Esophagus squamous epithelium (tissue), 5 donors: ENCODE measurements at regions not wholly inside any gene's neighbourhood (a gene's known extent, or its start where the extent isn't known, plus 50 kb on each side); places are given as distances from the start of the nearest gene placed in this dataset.

Source experiments
- DNase-seq: peaks from one replicate; lab custom pipeline; 2025; lab: John Stamatoyannopoulos, UW
- H3K27ac ChIP-seq, 4 donors: fragments of 200-600 bp; sonication (generic); one replicate each; pipeline ENCODE4 v1.5.1; 2016 to 2019; ENCODE audit warnings: mild to moderate bottlenecking in 1 of 4
- H3K27me3 ChIP-seq, 4 donors: fragments of 200-600 bp; sonication (generic); 1 replicate in 3 of 4; 2 replicates in 1 of 4; pipeline versions ENCODE4 v1.5.1 to v1.6.0; 2017 to 2021; ENCODE audit warnings: antibody characterized with exemption in 1 of 4
- H3K36me3 ChIP-seq, 3 donors: fragments of 200-600 bp; sonication (generic); one replicate each; pipeline ENCODE4 v1.5.1; 2016 to 2019
- H3K4me1 ChIP-seq, 3 donors: fragments of 200-600 bp; sonication (generic); one replicate each; pipeline ENCODE4 v1.5.1; 2017 to 2019
- H3K4me3 ChIP-seq, 4 donors: fragments of 200-600 bp; sonication (generic); 1 replicate in 3 of 4; 2 replicates in 1 of 4; pipeline ENCODE4 v1.5.1; 2016 to 2019; ENCODE audit warnings: mild to moderate bottlenecking in 2 of 4, moderate library complexity in 1 of 4
- H3K9me3 ChIP-seq, 3 donors: fragments of 200-600 bp; sonication (generic); one replicate each; pipeline ENCODE4 v1.5.1; 2016 to 2019
- POLR2A ChIP-seq, 4 donors: fragments of 450-650 bp; IDR thresholded peaks; one replicate each; pipeline ENCODE4 v1.6.1; 2017; ENCODE audit warnings: antibody characterized with exemption in 4 of 4, mild to moderate bottlenecking in 4 of 4, moderate library complexity in 3 of 4
- WGBS, 2 donors: methylation state at CpG; one replicate each; pipeline ENCODE4 v1.1.5; 2018; 5-methylcytosine and 5-hydroxymethylcytosine counted together
- intact Hi-C: fragments of 100-400 bp; cut with DNase I; formaldehyde crosslinking; loops from one replicate; pipeline ENCODE4 v1.15.0; 2022
- TF ChIP-seq, protein P1 (sequence below), 6 experiments: fragments of 450-650 bp in 4 of 6; fragments of 200-600 bp in 2 of 6; sonication (generic) in 2 of 6; IDR thresholded peaks; one replicate each; pipeline ENCODE4 v1.5.1; 2016 to 2019; ENCODE audit warnings: antibody characterized with exemption in 6 of 6, mild to moderate bottlenecking in 4 of 6, moderate library complexity in 4 of 6
- donor health status: DM: yes; HTN: yes; CAD: no.

DNA sequence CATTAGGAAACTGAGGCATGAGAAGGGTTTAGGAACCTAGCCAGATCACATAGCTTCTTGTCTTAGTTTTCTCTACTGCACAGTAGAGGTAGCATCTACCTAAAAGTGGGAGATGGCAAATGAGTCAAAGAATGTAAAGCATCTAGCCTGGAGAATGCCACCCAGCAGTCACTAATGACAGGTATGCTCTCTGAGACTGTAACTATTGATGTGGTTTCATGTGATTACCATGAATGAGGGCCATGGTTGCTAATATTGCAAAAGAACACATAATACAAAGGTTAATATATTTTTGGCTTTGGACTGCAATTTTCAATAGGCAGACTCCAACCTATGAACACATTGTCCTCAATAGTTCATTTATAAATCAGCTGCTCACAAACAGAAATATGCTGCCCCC lies 389.9 kb downstream of the GRIN2B start:
- Histone ChIP-seq H3K27ac (no peak overlapping the region), H3K9me3 (no peaks in the 10 kb centered on the region), H3K36me3 (no peaks in the 10 kb centered on the region), H3K4me3 (no peak overlapping the region), H3K4me1 (no peaks in the 10 kb centered on the region), H3K27me3 (no peaks in the 10 kb centered on the region)
- intact Hi-C loops: no loop called here
- no peak for DNase-seq
- no peak for TF ChIP-seq POLR2A (IDR thresholded peaks at IDR 0.05)
- TF ChIP-seq, protein P1, sequence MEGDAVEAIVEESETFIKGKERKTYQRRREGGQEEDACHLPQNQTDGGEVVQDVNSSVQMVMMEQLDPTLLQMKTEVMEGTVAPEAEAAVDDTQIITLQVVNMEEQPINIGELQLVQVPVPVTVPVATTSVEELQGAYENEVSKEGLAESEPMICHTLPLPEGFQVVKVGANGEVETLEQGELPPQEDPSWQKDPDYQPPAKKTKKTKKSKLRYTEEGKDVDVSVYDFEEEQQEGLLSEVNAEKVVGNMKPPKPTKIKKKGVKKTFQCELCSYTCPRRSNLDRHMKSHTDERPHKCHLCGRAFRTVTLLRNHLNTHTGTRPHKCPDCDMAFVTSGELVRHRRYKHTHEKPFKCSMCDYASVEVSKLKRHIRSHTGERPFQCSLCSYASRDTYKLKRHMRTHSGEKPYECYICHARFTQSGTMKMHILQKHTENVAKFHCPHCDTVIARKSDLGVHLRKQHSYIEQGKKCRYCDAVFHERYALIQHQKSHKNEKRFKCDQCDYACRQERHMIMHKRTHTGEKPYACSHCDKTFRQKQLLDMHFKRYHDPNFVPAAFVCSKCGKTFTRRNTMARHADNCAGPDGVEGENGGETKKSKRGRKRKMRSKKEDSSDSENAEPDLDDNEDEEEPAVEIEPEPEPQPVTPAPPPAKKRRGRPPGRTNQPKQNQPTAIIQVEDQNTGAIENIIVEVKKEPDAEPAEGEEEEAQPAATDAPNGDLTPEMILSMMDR (IDR thresholded peaks at IDR 0.05): no peak

DNA sequence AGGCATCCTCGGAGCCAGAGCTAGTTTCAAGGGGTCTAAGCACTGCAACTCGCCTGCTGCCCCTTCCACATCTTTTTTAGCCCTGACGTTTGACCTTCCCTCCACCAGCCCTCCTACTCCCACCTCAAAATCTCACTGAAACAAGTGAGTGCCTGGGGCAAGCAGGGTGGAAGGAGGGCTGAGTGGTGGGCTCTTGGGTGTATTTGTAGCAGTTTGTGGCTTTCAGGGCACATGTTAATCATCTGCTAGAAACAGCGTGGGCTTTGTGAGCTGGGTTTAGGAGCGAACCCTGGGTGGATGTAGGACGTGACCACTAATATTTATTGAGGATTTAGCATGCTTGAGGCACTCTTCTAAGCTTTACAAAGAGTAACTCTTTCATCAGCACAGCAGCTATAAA lies 390.3 kb downstream of the GRIN2B start:
- no peaks in the 10 kb centered on the region for H3K27me3 ChIP-seq
- no peaks in the 10 kb centered on the region for H3K4me1 ChIP-seq
- intact Hi-C loops: no loop called here
- no peak overlapping the region for H3K27ac ChIP-seq
- no peak overlapping the region for H3K4me3 ChIP-seq
- no peak for DNase-seq
- no peak for TF ChIP-seq POLR2A (IDR thresholded peaks at IDR 0.05)
- TF ChIP-seq, protein P1 (IDR thresholded peaks at IDR 0.05): no peak
- H3K9me3 ChIP-seq: no peaks in the 10 kb centered on the region
- no peaks in the 10 kb centered on the region for H3K36me3 ChIP-seq
- 61% methylated on average over 6 of the region's 6 CpGs for WGBS, 2 donors

DNA sequence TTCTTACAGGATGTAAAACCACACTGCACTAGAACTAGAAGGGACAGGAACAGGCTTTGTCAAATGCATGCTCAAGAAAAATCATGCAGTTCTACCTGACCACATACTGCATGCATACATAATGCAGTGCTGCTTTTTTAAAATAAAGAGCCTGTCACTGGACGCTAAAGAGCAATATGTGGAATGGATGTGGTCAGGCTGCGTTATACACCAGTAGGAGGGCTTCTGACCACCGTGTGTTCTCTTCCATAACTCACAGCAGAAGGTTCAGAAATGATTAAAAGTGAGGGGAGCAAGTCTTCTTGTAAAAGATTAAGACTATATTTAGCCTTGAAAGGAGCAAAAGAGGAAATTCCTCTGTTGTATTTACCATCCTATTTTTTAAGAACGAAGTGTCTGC lies 392.0 kb downstream of the EMP1 start:
- no peaks in the 10 kb centered on the region for H3K9me3 ChIP-seq
- H3K4me3 ChIP-seq: no peak overlapping the region
- TF ChIP-seq, protein P1 (IDR thresholded peaks at IDR 0.05): no peak
- TF ChIP-seq POLR2A (IDR thresholded peaks at IDR 0.05): no peak
- no peaks in the 10 kb centered on the region for H3K36me3 ChIP-seq
- 49 to 51% methylated on average over 4 of the region's 4 CpGs for WGBS, 2 donors
- H3K27me3 ChIP-seq: no peaks in the 10 kb centered on the region
- DNase-seq: no peak
- intact Hi-C loops: no loop called here
- no peaks in the 10 kb centered on the region for H3K4me1 ChIP-seq
- no peak overlapping the region for H3K27ac ChIP-seq

DNA sequence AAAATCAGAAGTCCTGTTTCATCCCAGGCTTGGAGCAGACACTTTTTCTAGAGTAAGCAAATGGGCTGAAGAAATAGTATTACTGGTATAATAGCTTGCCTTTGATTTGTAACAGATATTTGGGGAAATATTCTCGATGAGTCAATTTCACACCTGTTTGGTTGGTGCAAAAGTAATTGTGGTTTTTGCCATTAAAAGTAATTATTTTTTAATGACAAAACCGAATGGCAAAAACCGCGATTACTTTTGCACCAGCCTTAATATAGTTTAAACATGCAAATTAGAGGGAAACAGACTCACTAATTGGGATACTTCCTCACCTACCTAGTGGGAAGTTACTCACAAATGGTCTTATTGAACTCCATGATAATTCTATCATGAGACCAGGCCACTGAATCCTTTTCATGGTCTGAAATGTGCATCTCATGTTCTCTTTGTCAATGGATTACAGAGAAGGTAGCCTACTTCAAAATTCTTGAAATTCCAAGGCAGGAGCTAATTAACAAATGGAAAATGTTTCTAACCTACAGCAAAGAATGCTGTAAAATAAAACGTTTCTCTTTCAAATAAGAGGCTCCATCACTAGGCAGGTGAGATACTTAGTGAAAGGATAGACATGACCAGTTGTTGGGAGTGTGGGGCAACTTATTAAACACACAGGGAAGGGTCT lies 391.3 kb downstream of the EMP1 start:
- intact Hi-C loops: no loop called here

DNA sequence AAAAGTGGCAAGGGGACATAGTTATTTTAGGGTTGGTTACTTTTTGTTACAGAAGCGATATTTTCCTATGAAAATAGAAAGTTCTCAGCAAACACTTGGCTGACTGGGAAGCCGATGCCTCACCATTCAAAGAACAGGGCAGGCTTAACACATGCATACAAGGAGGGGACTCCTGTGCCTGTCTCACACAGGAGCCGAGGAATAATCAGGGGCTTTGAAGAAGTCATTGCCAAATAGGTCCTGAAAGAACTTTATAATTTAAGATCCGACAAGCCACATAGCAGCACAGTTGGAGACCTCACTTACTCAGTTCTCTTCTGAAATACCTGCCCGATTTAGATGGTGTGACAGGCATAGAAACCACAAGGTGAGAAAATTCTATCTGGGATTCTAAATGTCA lies 389.8 kb downstream of the EMP1 start:
- 64 to 82% methylated on average over 5 of the region's 5 CpGs for WGBS, 2 donors
- H3K9me3 ChIP-seq: no peaks in the 10 kb centered on the region
- H3K27me3 ChIP-seq: no peaks in the 10 kb centered on the region
- DNase-seq: no peak
- no peaks in the 10 kb centered on the region for H3K36me3 ChIP-seq
- H3K4me1 ChIP-seq: no peaks in the 10 kb centered on the region
- TF ChIP-seq POLR2A (IDR thresholded peaks at IDR 0.05): no peak
- TF ChIP-seq, protein P1 (IDR thresholded peaks at IDR 0.05): no peak
- H3K4me3 ChIP-seq: no peak overlapping the region
- no peak overlapping the region for H3K27ac ChIP-seq
- intact Hi-C loops: no loop called here

More for the DNA sequence above, 391.3 kb downstream of the EMP1 start:
- 47 to 66% methylated on average over 5 of the region's 5 CpGs for WGBS, 2 donors
- Histone ChIP-seq H3K27ac (no peak overlapping the region), H3K36me3 (no peaks in the 10 kb centered on the region), H3K27me3 (no peaks in the 10 kb centered on the region), H3K9me3 (no peaks in the 10 kb centered on the region), H3K4me3 (no peak overlapping the region), H3K4me1 (no peaks in the 10 kb centered on the region)
- no peak for DNase-seq
- TF ChIP-seq, protein P1 (IDR thresholded peaks at IDR 0.05): no peak
